VCaP (cell line): ENCODE measurements at regions not wholly inside any gene's neighbourhood (a gene's known extent, or its start where the extent isn't known, plus 50 kb on each side); places are given as distances from the start of the nearest gene placed in this dataset.

Source experiments
- H3K27ac ChIP-seq: fragments of 450-650 bp; 2 replicates; pipeline ENCODE4 v1.5.1; 2017
- CTCF ChIP-seq: fragments of 450-650 bp; conservative IDR thresholded peaks from 2 replicates; pipeline ENCODE4 v1.5.1; 2017; ENCODE audit warnings: mild to moderate bottlenecking, moderate library complexity

DNA sequence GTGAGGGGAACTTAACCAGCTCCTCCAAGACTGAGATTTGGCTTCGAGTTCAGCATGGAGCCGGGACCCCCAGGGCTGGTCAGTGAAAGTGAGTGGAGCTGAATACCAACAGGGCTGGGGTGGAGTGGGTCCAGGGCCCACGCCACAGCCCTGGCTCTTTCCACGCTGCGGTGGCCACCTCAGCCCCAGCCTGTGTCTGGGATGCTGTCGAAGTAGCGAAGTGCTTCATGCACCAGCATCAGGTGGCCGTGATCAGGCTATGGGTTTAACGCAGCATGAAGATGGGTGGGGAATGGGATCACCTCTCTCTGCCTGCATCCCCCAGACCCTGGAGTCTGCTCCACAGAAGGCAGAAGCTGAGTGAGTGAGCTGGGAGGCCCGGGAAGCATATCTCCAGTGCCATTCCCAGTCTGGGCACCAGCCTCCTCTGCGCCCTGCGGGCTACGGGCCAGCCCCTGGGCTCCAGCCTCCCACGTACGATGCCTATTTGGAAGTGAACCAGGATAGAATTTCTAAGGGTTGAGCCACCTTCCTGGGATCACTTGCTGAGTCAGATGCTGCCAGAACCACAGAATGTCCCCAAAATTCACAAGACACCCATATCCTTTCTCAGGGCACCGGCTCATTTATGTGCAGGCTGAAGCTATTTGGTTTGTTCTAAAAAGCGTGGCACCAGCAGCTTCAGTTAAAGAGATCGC is 131.1 kb upstream of the CHST15 start:
- TF ChIP-seq CTCF = no peak
- no peak overlapping the region for H3K27ac ChIP-seq

DNA sequence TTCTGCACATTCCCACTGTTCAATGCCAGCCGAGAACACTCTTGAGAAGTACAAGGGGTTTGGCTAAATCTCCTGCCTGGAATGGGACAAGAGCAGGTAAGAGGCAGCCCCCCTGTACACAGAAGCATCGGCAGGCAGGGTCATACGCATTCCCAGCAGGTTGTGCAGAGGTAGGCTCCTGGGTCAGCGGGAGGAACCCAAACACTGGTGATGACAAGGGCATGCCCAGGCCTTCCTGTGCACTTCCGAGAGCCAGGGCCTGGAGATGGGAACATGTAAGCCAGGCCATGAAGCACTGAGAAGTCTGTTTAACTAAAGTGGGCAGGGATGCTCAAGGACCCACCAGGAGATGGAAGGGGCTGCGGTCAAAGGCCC is 130.3 kb upstream of the CHST15 start:
- H3K27ac ChIP-seq = no peak overlapping the region
- TF ChIP-seq CTCF = no peak

- no peak for TF ChIP-seq CTCF
- H3K27ac ChIP-seq = no peak overlapping the region
Measured at GRCh38 chr10:124222988-124223710, 129.8 kb upstream of the CHST15 start.

GRCh38 chr10:124222318-124222987 is 129.1 kb upstream of the CHST15 start:
- no peak for TF ChIP-seq CTCF
- H3K27ac ChIP-seq = no peak overlapping the region

GRCh38 chr10:124221356-124222317 is 128.2 kb upstream of the CHST15 start:
- H3K27ac ChIP-seq = no peak overlapping the region
- no peak for TF ChIP-seq CTCF

- TF ChIP-seq CTCF = no peak
Measured at GRCh38 chr10:124220971-124221355, 127.6 kb upstream of the CHST15 start.

More at GRCh38 chr10:124220971-124221355, 127.6 kb upstream of the CHST15 start:
- no peak overlapping the region for H3K27ac ChIP-seq
